NCI-H460 (cell line): ENCODE measurements at regions not wholly inside any gene's neighbourhood (a gene's known extent, or its start where the extent isn't known, plus 50 kb on each side); places are given as distances from the start of the nearest gene placed in this dataset.
A peak's percentile ranks its signal among the peaks of the same experiment; 100 is the strongest.

Experiments used
- DNase-seq: peaks from one replicate; pipeline ENCODE4 v3.0.0-alpha.2; 2016; ENCODE audit warnings: low read depth; ENCODE audit errors: extremely low read depth

- no peak for DNase-seq
Observed at GRCh38 chr9:94159069-94159939, 75.0 kb downstream of the PTPDC1 start.

GRCh38 chr9:94160594-94161501 lies 76.6 kb downstream of the PTPDC1 start:
- DNase-seq: no peak

GRCh38 chr9:94161673-94162072 lies 77.4 kb downstream of the PTPDC1 start:
- DNase-seq: no peak

- no peak for DNase-seq
Observed at GRCh38 chr9:94164806-94165549, 80.7 kb downstream of the PTPDC1 start.

GRCh38 chr9:94165592-94166235 lies 81.5 kb downstream of the PTPDC1 start:
- peak; percentile 99 for DNase-seq

GRCh38 chr9:94166236-94166975 lies 82.1 kb downstream of the PTPDC1 start:
- DNase-seq: peak; percentile 99

GRCh38 chr9:94166976-94167346 lies 82.7 kb downstream of the PTPDC1 start:
- no peak for DNase-seq

- no peak for DNase-seq
Observed at GRCh38 chr9:94167376-94167890, 83.2 kb downstream of the PTPDC1 start.

- DNase-seq: no peak
Observed at GRCh38 chr9:94168203-94169000, 84.1 kb downstream of the PTPDC1 start.

GRCh38 chr9:94169968-94170367 lies 85.7 kb downstream of the PTPDC1 start:
- no peak for DNase-seq

- DNase-seq: no peak
Observed at GRCh38 chr9:94173632-94174031, 85.5 kb upstream of the ZNF169 start.

- no peak for DNase-seq
Observed at GRCh38 chr9:94174164-94174563, 84.9 kb upstream of the ZNF169 start.

GRCh38 chr9:94175669-94176068 lies 83.4 kb upstream of the ZNF169 start:
- DNase-seq: no peak

GRCh38 chr9:94176608-94177007 lies 82.5 kb upstream of the ZNF169 start:
- DNase-seq: no peak

- DNase-seq: no peak
Observed at GRCh38 chr9:94178927-94179326, 80.2 kb upstream of the ZNF169 start.

GRCh38 chr9:94181408-94182181 lies 77.5 kb upstream of the ZNF169 start:
- DNase-seq: no peak

GRCh38 chr9:94182532-94182931 lies 76.6 kb upstream of the ZNF169 start:
- DNase-seq: no peak
